ENCODE measurements at regions not wholly inside any gene's neighbourhood (a gene's known extent, or its start where the extent isn't known, plus 50 kb on each side); places are given as distances from the start of the nearest gene placed in this dataset.

DNA sequence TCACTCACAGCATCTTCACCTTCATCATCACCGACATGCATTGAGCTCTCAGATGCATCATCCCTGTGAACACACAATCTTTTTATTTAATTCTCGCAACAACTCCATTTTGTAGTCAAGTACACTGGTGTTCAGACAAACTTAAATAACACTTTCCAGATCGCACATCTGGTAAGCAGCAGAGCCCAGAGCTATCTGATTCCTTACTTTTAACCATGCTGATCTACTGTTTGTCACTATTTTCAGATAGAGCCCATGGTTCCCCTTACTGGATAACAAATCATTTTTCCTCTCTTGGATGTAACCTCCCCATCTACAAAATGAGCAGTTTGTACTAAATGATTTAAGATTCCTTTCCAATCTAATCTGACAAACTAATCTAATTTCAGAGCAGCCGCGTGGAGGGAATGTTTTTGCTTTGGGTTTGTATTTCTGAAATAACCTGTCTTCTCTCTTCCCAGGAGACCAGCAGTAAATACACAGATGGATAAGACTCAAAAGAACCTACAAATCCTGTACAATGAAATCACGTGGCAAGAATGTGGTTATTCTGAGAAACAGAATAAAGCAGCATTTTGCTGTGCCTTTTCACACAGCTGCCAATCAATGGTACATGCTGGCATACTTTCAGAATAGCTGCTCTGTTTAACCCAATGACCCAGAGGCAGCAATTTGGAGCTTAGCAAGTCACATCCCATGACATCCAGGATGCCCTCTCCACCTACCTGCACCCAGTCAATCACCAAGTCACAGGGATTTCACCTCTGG lies 72.9 kb upstream of the CCL2 start:
- no peak for TF ChIP-seq POLR2A (IDR thresholded peaks at IDR 0.05)
- no peak for TF ChIP-seq POLR2AphosphoS5 (IDR thresholded peaks at IDR 0.05)
- TF ChIP-seq, protein P1, sequence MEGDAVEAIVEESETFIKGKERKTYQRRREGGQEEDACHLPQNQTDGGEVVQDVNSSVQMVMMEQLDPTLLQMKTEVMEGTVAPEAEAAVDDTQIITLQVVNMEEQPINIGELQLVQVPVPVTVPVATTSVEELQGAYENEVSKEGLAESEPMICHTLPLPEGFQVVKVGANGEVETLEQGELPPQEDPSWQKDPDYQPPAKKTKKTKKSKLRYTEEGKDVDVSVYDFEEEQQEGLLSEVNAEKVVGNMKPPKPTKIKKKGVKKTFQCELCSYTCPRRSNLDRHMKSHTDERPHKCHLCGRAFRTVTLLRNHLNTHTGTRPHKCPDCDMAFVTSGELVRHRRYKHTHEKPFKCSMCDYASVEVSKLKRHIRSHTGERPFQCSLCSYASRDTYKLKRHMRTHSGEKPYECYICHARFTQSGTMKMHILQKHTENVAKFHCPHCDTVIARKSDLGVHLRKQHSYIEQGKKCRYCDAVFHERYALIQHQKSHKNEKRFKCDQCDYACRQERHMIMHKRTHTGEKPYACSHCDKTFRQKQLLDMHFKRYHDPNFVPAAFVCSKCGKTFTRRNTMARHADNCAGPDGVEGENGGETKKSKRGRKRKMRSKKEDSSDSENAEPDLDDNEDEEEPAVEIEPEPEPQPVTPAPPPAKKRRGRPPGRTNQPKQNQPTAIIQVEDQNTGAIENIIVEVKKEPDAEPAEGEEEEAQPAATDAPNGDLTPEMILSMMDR (IDR thresholded peaks at IDR 0.05), result no peak
